HCT116 (cell line): ENCODE measurements at regions not wholly inside any gene's neighbourhood (a gene's known extent, or its start where the extent isn't known, plus 50 kb on each side); places are given as distances from the start of the nearest gene placed in this dataset.

ENCODE experiments used
- ATAC-seq: fragments of 200-7000 bp; cut with Tn5 transposase; 2 replicates; pipeline ENCODE4 v1.9.1; 2020; ENCODE audit warnings: mild to moderate bottlenecking, moderate library complexity
- BruUV-seq: library from RNA; stranded (reverse); fragments of 400-500 nt; replicated peaks from 2 replicates; lab custom pipeline; 2021; lab: Mats Ljungman, UMichigan
- CTCF ChIA-PET: fragments of 300-600 bp; sonication (Branson Sonifier 250); formaldehyde crosslinking; loops from one replicate; lab custom pipeline; 2021; ENCODE audit warnings: antibody characterized with exemption; lab: Charles Lee
- POLR2A ChIA-PET: fragments of 300-600, 350-600 bp; sonication (Branson Sonifier 250); formaldehyde crosslinking; loops from one replicate; lab custom pipeline; 2021; ENCODE audit warnings: antibody characterized with exemption; lab: Charles Lee
- RAD21 ChIA-PET, 2 experiments: fragments of 300-600 bp; sonication (Branson Sonifier 250); formaldehyde crosslinking; loops; one replicate each; lab custom pipeline; 2023; ENCODE audit warnings: low total read pairs in 2 of 2; ENCODE audit not compliant: uncharacterized antibody in 2 of 2, unreplicated experiment in 2 of 2, low non-redundant PET in 1 of 2; lab: Charles Lee
- DNase-seq: peaks from one replicate; pipeline ENCODE4 v3.0.0-alpha.2; 2010; ENCODE audit warnings: low read depth, low spot score
- H2AFZ ChIP-seq: fragments of 200-600 bp; shearing (Covaris generic), sonication (generic); 2 replicates; pipeline ENCODE4 v1.6.1; 2017; ENCODE audit warnings: low read depth, mixed run types, mixed read lengths, antibody characterized with exemption, low read length; ENCODE audit not compliant: poor library complexity, severe bottlenecking
- H3K27ac ChIP-seq: 2 replicates; pipeline ENCODE4 v1.5.1; 2012; ENCODE audit warnings: low read depth, low read length
- H3K27me3 ChIP-seq: fragments of 200-600 bp; sonication (generic); 2 replicates; pipeline ENCODE4 v1.6.1; 2016; ENCODE audit warnings: mixed run types, low read length, mixed read lengths; ENCODE audit not compliant: insufficient read depth
- H3K36me3 ChIP-seq, 2 experiments: fragments of 200-500 bp in 1 of 2; fragments of 200-600 bp in 1 of 2; sonication (Bioruptor generic) in 1 of 2; sonication (generic) in 1 of 2; 2 replicates each; pipeline versions ENCODE4 v1.5.1 to v1.6.1; 2014 to 2016; ENCODE audit warnings: low read length in 2 of 2, inconsistent platforms in 1 of 2, mixed read lengths in 1 of 2, mixed run types in 1 of 2; ENCODE audit not compliant: insufficient read depth in 2 of 2, control insufficient read depth in 1 of 2
- H3K4me1 ChIP-seq, 2 experiments: fragments of 200-600 bp in 1 of 2; sonication (generic) in 1 of 2; 2 replicates each; pipeline versions ENCODE4 v1.5.1 to v1.6.1; 2012 to 2017; ENCODE audit warnings: low read length in 2 of 2, inconsistent platforms in 1 of 2, mild to moderate bottlenecking in 1 of 2, mixed read lengths in 1 of 2, mixed run types in 1 of 2, moderate library complexity in 1 of 2; ENCODE audit not compliant: insufficient read depth in 2 of 2, control insufficient read depth in 1 of 2
- H3K4me2 ChIP-seq: fragments of 200-600 bp; sonication (generic); 2 replicates; pipeline ENCODE4 v1.6.1; 2017; ENCODE audit warnings: mixed run types, low read length, mixed read lengths
- H3K4me3 ChIP-seq, 2 experiments: fragments of 200-600 bp in 1 of 2; sonication (generic) in 1 of 2; replicated peaks in 1 of 2; 2 replicates each; pipeline ENCODE4 v1.5.1; 2011 to 2016; ENCODE audit warnings: low read length in 2 of 2, control low read depth in 1 of 2, low read depth in 1 of 2, mild to moderate bottlenecking in 1 of 2, mixed read lengths in 1 of 2, mixed run types in 1 of 2
- H3K79me2 ChIP-seq: fragments of 200-600 bp; sonication (generic); 2 replicates; pipeline ENCODE4 v1.6.1; 2017; ENCODE audit warnings: mild to moderate bottlenecking, mixed run types, low read length, moderate library complexity, mixed read lengths; ENCODE audit not compliant: insufficient read depth
- H3K9ac ChIP-seq: fragments of 200-600 bp; sonication (generic); 2 replicates; pipeline ENCODE4 v1.6.1; 2016; ENCODE audit warnings: low read length, mixed read lengths
- H3K9me2 ChIP-seq: fragments of 200-600 bp; sonication (generic), shearing (Covaris generic); 2 replicates; pipeline ENCODE4 v1.6.1; 2017; ENCODE audit warnings: mixed run types, mild to moderate bottlenecking, moderate library complexity; ENCODE audit not compliant: insufficient read depth
- H3K9me3 ChIP-seq, 2 experiments: fragments of 200-500 bp in 1 of 2; fragments of 200-600 bp in 1 of 2; sonication (Bioruptor generic) in 1 of 2; sonication (generic) in 1 of 2; 2 replicates each; pipeline ENCODE4 v1.6.1; 2014 to 2017; ENCODE audit warnings: low read length in 2 of 2, mixed read lengths in 2 of 2, inconsistent platforms in 1 of 2, low read depth in 1 of 2, mild to moderate bottlenecking in 1 of 2, mixed run types in 1 of 2, moderate library complexity in 1 of 2; ENCODE audit not compliant: control insufficient read depth in 1 of 2, insufficient read depth in 1 of 2
- H4K20me1 ChIP-seq: fragments of 200-600 bp; sonication (generic), shearing (Covaris generic); 2 replicates; pipeline ENCODE4 v1.6.1; 2017; ENCODE audit warnings: mixed run types, mild to moderate bottlenecking, moderate library complexity; ENCODE audit not compliant: insufficient read depth
- CBX3 ChIP-seq: IDR thresholded peaks from 2 replicates; pipeline ENCODE4 v1.6.1; 2012; ENCODE audit warnings: low read depth
- CTCF ChIP-seq, 3 experiments: fragments of 200-600 bp in 1 of 3; sonication (generic) in 1 of 3; IDR thresholded peaks in 2 of 3; conservative IDR thresholded peaks in 1 of 3; 2 replicates each; pipeline ENCODE4 v1.5.1; 2012 to 2017; ENCODE audit warnings: low read depth in 2 of 3, low read length in 2 of 3, antibody characterized with exemption in 1 of 3, borderline replicate concordance in 1 of 3, control low read depth in 1 of 3, mild to moderate bottlenecking in 1 of 3, mixed read lengths in 1 of 3, mixed run types in 1 of 3, moderate library complexity in 1 of 3; ENCODE audit not compliant: insufficient read depth in 1 of 3
- EGR1 ChIP-seq: IDR thresholded peaks from 2 replicates; pipeline ENCODE4 v1.6.1; 2012; ENCODE audit warnings: low read depth
- ELF1 ChIP-seq: IDR thresholded peaks from 2 replicates; pipeline ENCODE4 v1.6.1; 2012; ENCODE audit warnings: low read depth, borderline replicate concordance
- JUND ChIP-seq: IDR thresholded peaks from 2 replicates; pipeline ENCODE4 v1.6.1; 2012
- MAX ChIP-seq: IDR thresholded peaks from 2 replicates; pipeline ENCODE4 v1.6.1; 2012
- POLR2A ChIP-seq: IDR thresholded peaks from 2 replicates; pipeline ENCODE4 v1.7.0; 2011; ENCODE audit warnings: borderline replicate concordance; ENCODE audit not compliant: insufficient read depth, insufficient read length; ENCODE audit errors: extremely low read depth
- SIN3A ChIP-seq: IDR thresholded peaks from 2 replicates; pipeline ENCODE4 v1.6.1; 2012; ENCODE audit warnings: low read depth
- SP1 ChIP-seq: IDR thresholded peaks from 2 replicates; pipeline ENCODE4 v1.6.1; 2012; ENCODE audit warnings: low read depth
- YY1 ChIP-seq: IDR thresholded peaks from 2 replicates; pipeline ENCODE4 v1.6.1; 2011; ENCODE audit warnings: low read length, low read depth, moderate library complexity, mild to moderate bottlenecking; ENCODE audit not compliant: insufficient replicate concordance; ENCODE audit errors: extremely low read depth
- ZBTB33 ChIP-seq: IDR thresholded peaks from 2 replicates; pipeline ENCODE4 v1.6.1; 2011; ENCODE audit warnings: mild to moderate bottlenecking, low read length, moderate library complexity; ENCODE audit not compliant: insufficient replicate concordance; ENCODE audit errors: extremely low read depth
- intact Hi-C: fragments of 100-400 bp; cut with micrococcal nuclease; formaldehyde crosslinking; loops from 2 replicates; pipeline ENCODE4 v1.10.0; 2022
- TF ChIP-seq, protein P1 (sequence below): IDR thresholded peaks from 2 replicates; pipeline ENCODE4 v1.6.1; 2012

GRCh38 chr12:127245009-127245408 lies 1022.0 kb upstream of the TMEM132C start:
- H3K9ac ChIP-seq = no peak overlapping the region
- no peaks in the 10 kb centered on the region for H3K9me3 ChIP-seq
- H4K20me1 ChIP-seq = no peaks in the 10 kb centered on the region; the same call in 1 of the 2 replicates
- ChIA-PET RAD21 (no interaction called here), POLR2A (no interaction called here), CTCF (no interaction called here)
- no peaks in the 10 kb centered on the region for H3K79me2 ChIP-seq
- H3K9me2 ChIP-seq = peaks cover 9% of the 10 kb centered on the region; the same call in 1 of the 2 replicates
- ATAC-seq = no peak
- intact Hi-C loops = no loop called here
- no TSS peak for BruUV-seq
- no peak overlapping the region for H3K4me3 ChIP-seq
- DNase-seq = no peak
- peaks cover 17% of the 10 kb centered on the region for H3K27me3 ChIP-seq
- no peak overlapping the region for H2AFZ ChIP-seq
- no peaks in the 10 kb centered on the region for H3K36me3 ChIP-seq
- H3K4me2 ChIP-seq = no peak overlapping the region
- H3K4me1 ChIP-seq = no peaks in the 10 kb centered on the region
- no peak overlapping the region for H3K27ac ChIP-seq
- no peak for TF ChIP-seq POLR2A

DNA sequence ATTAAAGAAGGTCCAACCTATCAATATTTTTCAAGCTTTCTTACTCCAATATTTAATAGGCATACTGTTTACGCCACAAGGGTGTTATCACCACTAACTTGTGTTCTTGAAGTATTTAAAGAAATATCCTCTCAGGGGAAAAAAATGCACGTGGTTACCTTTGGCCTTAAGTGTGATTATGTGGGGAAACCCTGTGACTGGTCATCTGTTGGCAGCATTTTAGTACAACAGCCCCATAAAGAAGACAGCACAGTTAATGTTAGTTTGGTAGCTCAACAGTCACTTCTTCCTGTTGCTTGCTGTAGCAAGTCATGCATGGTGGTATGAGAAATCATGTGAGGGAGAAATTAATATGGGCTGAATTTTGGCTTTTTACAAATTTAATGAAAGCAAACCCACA lies 1021.5 kb upstream of the TMEM132C start:
- intact Hi-C loops = no loop called here
- no TSS peak for BruUV-seq
- TF ChIP-seq CTCF (IDR thresholded peaks at IDR 0.05 in 2 of 3, conservative IDR thresholded peaks at IDR 0.05 in 1 of 3; ENCODE audit: borderline replicate concordance in 1 of 3, insufficient read depth in 1 of 3, low read depth in 2 of 3, low read length in 2 of 3) = no peak
- TF ChIP-seq, protein P1, sequence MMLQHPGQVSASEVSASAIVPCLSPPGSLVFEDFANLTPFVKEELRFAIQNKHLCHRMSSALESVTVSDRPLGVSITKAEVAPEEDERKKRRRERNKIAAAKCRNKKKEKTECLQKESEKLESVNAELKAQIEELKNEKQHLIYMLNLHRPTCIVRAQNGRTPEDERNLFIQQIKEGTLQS = no peak
- TF ChIP-seq EGR1 = no peak
- TF ChIP-seq SIN3A = no peak
- TF ChIP-seq SP1 = no peak
- no peak for TF ChIP-seq YY1
- no peak for TF ChIP-seq CBX3
- TF ChIP-seq MAX = no peak
- TF ChIP-seq ZBTB33 = no peak
- no peak for TF ChIP-seq ELF1
- TF ChIP-seq JUND = no peak
- no peaks in the 10 kb centered on the region for H3K36me3 ChIP-seq
- no peaks in the 10 kb centered on the region; the same call in 1 of the 2 replicates for H4K20me1 ChIP-seq
- DNase-seq = no peak
- H3K27ac ChIP-seq = no peak overlapping the region
- ATAC-seq = no peak
- ChIA-PET RAD21 (no interaction called here), CTCF (no interaction called here), POLR2A (no interaction called here)
- H3K4me1 ChIP-seq = no peaks in the 10 kb centered on the region
- H3K4me3 ChIP-seq = no peak overlapping the region
- no peak overlapping the region for H3K9ac ChIP-seq
- no peak overlapping the region for H2AFZ ChIP-seq
- no peaks in the 10 kb centered on the region for H3K9me3 ChIP-seq
- H3K27me3 ChIP-seq = peaks cover 18% of the 10 kb centered on the region
- peaks cover 9% of the 10 kb centered on the region; the same call in 1 of the 2 replicates for H3K9me2 ChIP-seq
- H3K4me2 ChIP-seq = no peak overlapping the region
- H3K79me2 ChIP-seq = no peaks in the 10 kb centered on the region
